H1 (cell line): ENCODE measurements at regions not wholly inside any gene's neighbourhood (a gene's known extent, or its start where the extent isn't known, plus 50 kb on each side); places are given as distances from the start of the nearest gene placed in this dataset.

Experiments
- CTBP2 ChIP-seq: IDR thresholded peaks from 2 replicates; pipeline ENCODE4 v1.7.0; 2011; ENCODE audit warnings: borderline replicate concordance, mild to moderate bottlenecking, moderate library complexity, mixed read lengths, low read length; ENCODE audit not compliant: insufficient read depth, insufficient read length
- NANOG ChIP-seq: IDR thresholded peaks from 2 replicates; pipeline ENCODE4 v1.6.1; 2011; ENCODE audit warnings: low read length, low read depth, mild to moderate bottlenecking, inconsistent platforms; ENCODE audit not compliant: insufficient read depth, poor library complexity, severe bottlenecking
- PHF8 ChIP-seq: fragments of 200-600 bp; sonication (generic); conservative IDR thresholded peaks from 2 replicates; pipeline ENCODE4 v1.7.1; 2012; ENCODE audit warnings: low read depth, mild to moderate bottlenecking, inconsistent platforms, low read length, moderate library complexity
- RBBP5 ChIP-seq: IDR thresholded peaks from 2 replicates; pipeline ENCODE4 v1.7.1; 2012; ENCODE audit warnings: low read depth, mild to moderate bottlenecking, inconsistent platforms, low read length, moderate library complexity, borderline replicate concordance
- SRF ChIP-seq: IDR thresholded peaks from 2 replicates; pipeline ENCODE4 v1.6.1; 2011; ENCODE audit warnings: mild to moderate bottlenecking, low read depth, low read length, moderate library complexity
- TF ChIP-seq, protein P1 (sequence below): IDR thresholded peaks from 2 replicates; pipeline ENCODE4 v1.6.1; 2012; ENCODE audit warnings: low read length, inconsistent platforms

DNA sequence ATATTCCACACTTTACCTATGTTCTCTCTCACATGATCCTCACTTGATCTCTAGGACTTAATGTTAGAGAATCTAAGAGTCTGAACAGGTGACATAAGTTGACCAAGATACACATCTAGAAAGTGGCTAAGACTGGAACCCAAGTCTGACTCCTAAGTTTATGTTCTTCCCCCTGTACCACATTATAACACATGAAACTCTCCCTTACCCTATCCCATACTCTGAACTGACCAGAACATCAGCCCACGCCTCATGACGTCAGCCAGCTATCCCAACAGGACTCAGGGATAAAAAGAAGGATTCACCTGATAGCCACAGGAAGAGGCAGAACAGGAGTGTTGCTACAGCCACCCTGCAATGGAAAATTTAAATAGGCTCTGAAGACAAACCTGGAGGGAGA, 392.2 kb downstream of the ZEB2 start (continued):
- TF ChIP-seq RBBP5 = no peak
- no peak for TF ChIP-seq SRF
- no peak for TF ChIP-seq CTBP2
- TF ChIP-seq, protein P1, sequence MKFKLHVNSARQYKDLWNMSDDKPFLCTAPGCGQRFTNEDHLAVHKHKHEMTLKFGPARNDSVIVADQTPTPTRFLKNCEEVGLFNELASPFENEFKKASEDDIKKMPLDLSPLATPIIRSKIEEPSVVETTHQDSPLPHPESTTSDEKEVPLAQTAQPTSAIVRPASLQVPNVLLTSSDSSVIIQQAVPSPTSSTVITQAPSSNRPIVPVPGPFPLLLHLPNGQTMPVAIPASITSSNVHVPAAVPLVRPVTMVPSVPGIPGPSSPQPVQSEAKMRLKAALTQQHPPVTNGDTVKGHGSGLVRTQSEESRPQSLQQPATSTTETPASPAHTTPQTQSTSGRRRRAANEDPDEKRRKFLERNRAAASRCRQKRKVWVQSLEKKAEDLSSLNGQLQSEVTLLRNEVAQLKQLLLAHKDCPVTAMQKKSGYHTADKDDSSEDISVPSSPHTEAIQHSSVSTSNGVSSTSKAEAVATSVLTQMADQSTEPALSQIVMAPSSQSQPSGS = no peak
- no peak for TF ChIP-seq NANOG
- TF ChIP-seq PHF8 = no peak
